ENCODE measurements at regions not wholly inside any gene's neighbourhood (a gene's known extent, or its start where the extent isn't known, plus 50 kb on each side); places are given as distances from the start of the nearest gene placed in this dataset.

DNA sequence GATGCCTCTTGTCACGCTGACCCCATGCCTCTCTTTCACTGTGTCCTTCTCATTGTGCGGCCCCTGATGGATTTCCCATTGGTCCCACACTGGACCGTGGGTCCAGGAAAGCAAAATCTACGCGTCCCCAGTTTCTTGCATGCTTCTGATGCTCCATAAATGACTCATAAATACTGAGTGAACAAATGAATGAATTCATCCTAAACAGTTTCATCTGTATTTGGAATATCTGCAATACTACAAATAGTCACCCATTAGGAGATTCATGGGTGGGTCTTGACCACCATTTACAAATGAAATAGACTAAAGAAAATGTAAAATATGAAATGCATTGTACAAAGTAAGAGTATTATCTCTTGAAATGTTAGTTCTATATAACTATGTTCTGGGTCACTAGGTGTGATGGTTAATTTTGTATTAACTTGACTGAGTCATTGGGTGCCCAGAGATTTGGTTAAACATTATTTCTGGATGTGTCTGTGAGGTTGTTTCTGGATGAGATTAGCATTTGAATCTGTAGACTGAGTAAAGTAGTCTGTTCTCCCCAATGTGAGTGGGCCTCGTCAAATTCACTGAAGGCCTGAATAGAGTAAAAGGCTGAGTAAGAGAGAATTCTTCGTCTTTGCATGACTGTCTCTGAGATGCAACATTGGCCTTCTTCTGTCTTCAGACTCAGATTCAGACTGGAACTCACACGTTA lies 448.7 kb downstream of the PREX1 start:
- no peak for ATAC-seq
- no peak for TF ChIP-seq ESRRG (CRISPR knock-in tag; IDR thresholded peaks at IDR 0.05)
- TF ChIP-seq ZC3H10 (CRISPR knock-in tag; IDR thresholded peaks at IDR 0.05): no peak
- no peak for TF ChIP-seq CSRNP3 (CRISPR knock-in tag; IDR thresholded peaks at IDR 0.05)
- TF ChIP-seq OSR1 (CRISPR knock-in tag; IDR thresholded peaks at IDR 0.05): no peak
- no peak for TF ChIP-seq ZFP30 (CRISPR knock-in tag; IDR thresholded peaks at IDR 0.05)
- no peak for TF ChIP-seq ZNF70 (CRISPR knock-in tag; IDR thresholded peaks at IDR 0.05)
- no peak for TF ChIP-seq GLIS3 (CRISPR knock-in tag; IDR thresholded peaks at IDR 0.05)
- no peak for TF ChIP-seq PPARA (CRISPR knock-in tag; IDR thresholded peaks at IDR 0.05; ENCODE audit: borderline replicate concordance)
- TF ChIP-seq ZNF565 (CRISPR knock-in tag; conservative IDR thresholded peaks at IDR 0.05; ENCODE audit: low read depth): no peak
- TF ChIP-seq, protein P1, sequence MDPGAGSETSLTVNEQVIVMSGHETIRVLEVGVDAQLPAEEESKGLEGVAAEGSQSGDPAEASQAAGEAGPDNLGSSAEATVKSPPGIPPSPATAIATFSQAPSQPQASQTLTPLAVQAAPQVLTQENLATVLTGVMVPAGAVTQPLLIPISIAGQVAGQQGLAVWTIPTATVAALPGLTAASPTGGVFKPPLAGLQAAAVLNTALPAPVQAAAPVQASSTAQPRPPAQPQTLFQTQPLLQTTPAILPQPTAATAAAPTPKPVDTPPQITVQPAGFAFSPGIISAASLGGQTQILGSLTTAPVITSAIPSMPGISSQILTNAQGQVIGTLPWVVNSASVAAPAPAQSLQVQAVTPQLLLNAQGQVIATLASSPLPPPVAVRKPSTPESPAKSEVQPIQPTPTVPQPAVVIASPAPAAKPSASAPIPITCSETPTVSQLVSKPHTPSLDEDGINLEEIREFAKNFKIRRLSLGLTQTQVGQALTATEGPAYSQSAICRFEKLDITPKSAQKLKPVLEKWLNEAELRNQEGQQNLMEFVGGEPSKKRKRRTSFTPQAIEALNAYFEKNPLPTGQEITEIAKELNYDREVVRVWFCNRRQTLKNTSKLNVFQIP (CRISPR knock-in tag; IDR thresholded peaks at IDR 0.05; ENCODE audit: borderline replicate concordance, low read depth): no peak
- TF ChIP-seq ZFP3 (CRISPR knock-in tag; IDR thresholded peaks at IDR 0.05): no peak
- TF ChIP-seq ARNTL (CRISPR knock-in tag; IDR thresholded peaks at IDR 0.05; ENCODE audit: borderline replicate concordance, low read depth): no peak
- no peak for TF ChIP-seq BACH2 (CRISPR knock-in tag; IDR thresholded peaks at IDR 0.05; ENCODE audit: borderline replicate concordance)
- no peak for TF ChIP-seq TSHZ2 (CRISPR knock-in tag; IDR thresholded peaks at IDR 0.05)
- no peak for TF ChIP-seq TOX (CRISPR knock-in tag; IDR thresholded peaks at IDR 0.05; ENCODE audit: borderline replicate concordance)
- no peak for TF ChIP-seq TCF4 (CRISPR knock-in tag; IDR thresholded peaks at IDR 0.05; ENCODE audit: borderline replicate concordance)
- TF ChIP-seq, protein P2, sequence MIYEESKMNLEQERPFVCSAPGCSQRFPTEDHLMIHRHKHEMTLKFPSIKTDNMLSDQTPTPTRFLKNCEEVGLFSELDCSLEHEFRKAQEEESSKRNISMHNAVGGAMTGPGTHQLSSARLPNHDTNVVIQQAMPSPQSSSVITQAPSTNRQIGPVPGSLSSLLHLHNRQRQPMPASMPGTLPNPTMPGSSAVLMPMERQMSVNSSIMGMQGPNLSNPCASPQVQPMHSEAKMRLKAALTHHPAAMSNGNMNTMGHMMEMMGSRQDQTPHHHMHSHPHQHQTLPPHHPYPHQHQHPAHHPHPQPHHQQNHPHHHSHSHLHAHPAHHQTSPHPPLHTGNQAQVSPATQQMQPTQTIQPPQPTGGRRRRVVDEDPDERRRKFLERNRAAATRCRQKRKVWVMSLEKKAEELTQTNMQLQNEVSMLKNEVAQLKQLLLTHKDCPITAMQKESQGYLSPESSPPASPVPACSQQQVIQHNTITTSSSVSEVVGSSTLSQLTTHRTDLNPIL (CRISPR knock-in tag; IDR thresholded peaks at IDR 0.05; ENCODE audit: low read depth): no peak

GRCh38 chr20:48377940-48378339 lies 449.9 kb downstream of the PREX1 start:
- TF ChIP-seq ZNF8 (CRISPR knock-in tag; IDR thresholded peaks at IDR 0.05) (no peak), PPARA (CRISPR knock-in tag; IDR thresholded peaks at IDR 0.05; ENCODE audit: borderline replicate concordance) (no peak), ZFP3 (CRISPR knock-in tag; IDR thresholded peaks at IDR 0.05) (no peak), CSDC2 (CRISPR knock-in tag; IDR thresholded peaks at IDR 0.05) (no peak), CSRNP3 (CRISPR knock-in tag; IDR thresholded peaks at IDR 0.05) (no peak), SNAI2 (CRISPR knock-in tag; IDR thresholded peaks at IDR 0.05) (no peak), GLIS3 (CRISPR knock-in tag; IDR thresholded peaks at IDR 0.05) (no peak), RARB (CRISPR knock-in tag; IDR thresholded peaks at IDR 0.05) (no peak), TOX (CRISPR knock-in tag; IDR thresholded peaks at IDR 0.05; ENCODE audit: borderline replicate concordance) (no peak), ZC3H10 (CRISPR knock-in tag; IDR thresholded peaks at IDR 0.05) (no peak)
- TF ChIP-seq, protein P1 (CRISPR knock-in tag; IDR thresholded peaks at IDR 0.05; ENCODE audit: borderline replicate concordance, low read depth): no peak
- TF ChIP-seq, protein P3, sequence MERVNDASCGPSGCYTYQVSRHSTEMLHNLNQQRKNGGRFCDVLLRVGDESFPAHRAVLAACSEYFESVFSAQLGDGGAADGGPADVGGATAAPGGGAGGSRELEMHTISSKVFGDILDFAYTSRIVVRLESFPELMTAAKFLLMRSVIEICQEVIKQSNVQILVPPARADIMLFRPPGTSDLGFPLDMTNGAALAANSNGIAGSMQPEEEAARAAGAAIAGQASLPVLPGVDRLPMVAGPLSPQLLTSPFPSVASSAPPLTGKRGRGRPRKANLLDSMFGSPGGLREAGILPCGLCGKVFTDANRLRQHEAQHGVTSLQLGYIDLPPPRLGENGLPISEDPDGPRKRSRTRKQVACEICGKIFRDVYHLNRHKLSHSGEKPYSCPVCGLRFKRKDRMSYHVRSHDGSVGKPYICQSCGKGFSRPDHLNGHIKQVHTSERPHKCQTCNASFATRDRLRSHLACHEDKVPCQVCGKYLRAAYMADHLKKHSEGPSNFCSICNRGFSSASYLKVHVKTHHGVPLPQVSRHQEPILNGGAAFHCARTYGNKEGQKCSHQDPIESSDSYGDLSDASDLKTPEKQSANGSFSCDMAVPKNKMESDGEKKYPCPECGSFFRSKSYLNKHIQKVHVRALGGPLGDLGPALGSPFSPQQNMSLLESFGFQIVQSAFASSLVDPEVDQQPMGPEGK (CRISPR knock-in tag; IDR thresholded peaks at IDR 0.05; ENCODE audit: borderline replicate concordance): no peak
- ATAC-seq: no peak

Data from SK-N-SH treated with all-trans-retinoic acid at 6 μM for 48 hours (cell line).